SK-N-SH (cell line): ENCODE measurements at regions not wholly inside any gene's neighbourhood (a gene's known extent, or its start where the extent isn't known, plus 50 kb on each side); places are given as distances from the start of the nearest gene placed in this dataset.

Experiments used
- CTCF ChIP-seq: fragments of 200-600 bp; sonication (generic); IDR thresholded peaks from 2 replicates; pipeline ENCODE4 v1.6.1; 2017; ENCODE audit warnings: antibody characterized with exemption, mild to moderate bottlenecking, moderate library complexity
- MAX ChIP-seq: IDR thresholded peaks from 2 replicates; pipeline ENCODE4 v1.4.0; 2012; ENCODE audit warnings: low read depth
- NFIC ChIP-seq: IDR thresholded peaks from 2 replicates; pipeline ENCODE4 v1.4.0; 2012; ENCODE audit warnings: borderline replicate concordance
- POLR2AphosphoS5 ChIP-seq: IDR thresholded peaks from 2 replicates; pipeline ENCODE4 v1.6.1; 2012; ENCODE audit warnings: low read depth, low read length
- RAD21 ChIP-seq: IDR thresholded peaks from 2 replicates; pipeline ENCODE4 v1.6.1; 2012; ENCODE audit warnings: mild to moderate bottlenecking, low read length

GRCh38 chr9:8234316-8234715 is 434.7 kb upstream of the DMAC1 start:
- no peak for TF ChIP-seq CTCF
- no peak for TF ChIP-seq POLR2AphosphoS5
- no peak for TF ChIP-seq MAX
- TF ChIP-seq RAD21 = no peak
- TF ChIP-seq NFIC = no peak
